Bronchial epithelial cell (primary cell): ENCODE measurements at regions not wholly inside any gene's neighbourhood (a gene's known extent, or its start where the extent isn't known, plus 50 kb on each side); places are given as distances from the start of the nearest gene placed in this dataset.

Experiments
- DNase-seq: peaks from one replicate; pipeline ENCODE4 v3.0.0-alpha.2; 2010; ENCODE audit warnings: low read depth
- FAIRE-seq: peaks from 2 replicates; lab custom pipeline; 2011; peaks lifted over from hg19 to GRCh38; lab: Jason Lieb, UNC
- H3K27me3 ChIP-seq: 2 replicates; pipeline ENCODE4 v1.5.1; 2011; ENCODE audit warnings: low read length; ENCODE audit not compliant: control insufficient read depth, insufficient read depth
- H3K36me3 ChIP-seq: 2 replicates; pipeline ENCODE4 v1.5.1; 2011; ENCODE audit warnings: low read length; ENCODE audit not compliant: control insufficient read depth, insufficient read depth
- H3K4me3 ChIP-seq: 2 replicates; pipeline ENCODE4 v1.5.1; 2011; ENCODE audit warnings: mild to moderate bottlenecking, low read depth, low read length, control low read depth
- TF ChIP-seq, protein P1 (sequence below): IDR thresholded peaks from 2 replicates; pipeline ENCODE4 v1.5.1; 2011; ENCODE audit warnings: mild to moderate bottlenecking, moderate library complexity, low read length, control low read depth, inconsistent platforms; ENCODE audit not compliant: insufficient read depth, severe bottlenecking

DNA sequence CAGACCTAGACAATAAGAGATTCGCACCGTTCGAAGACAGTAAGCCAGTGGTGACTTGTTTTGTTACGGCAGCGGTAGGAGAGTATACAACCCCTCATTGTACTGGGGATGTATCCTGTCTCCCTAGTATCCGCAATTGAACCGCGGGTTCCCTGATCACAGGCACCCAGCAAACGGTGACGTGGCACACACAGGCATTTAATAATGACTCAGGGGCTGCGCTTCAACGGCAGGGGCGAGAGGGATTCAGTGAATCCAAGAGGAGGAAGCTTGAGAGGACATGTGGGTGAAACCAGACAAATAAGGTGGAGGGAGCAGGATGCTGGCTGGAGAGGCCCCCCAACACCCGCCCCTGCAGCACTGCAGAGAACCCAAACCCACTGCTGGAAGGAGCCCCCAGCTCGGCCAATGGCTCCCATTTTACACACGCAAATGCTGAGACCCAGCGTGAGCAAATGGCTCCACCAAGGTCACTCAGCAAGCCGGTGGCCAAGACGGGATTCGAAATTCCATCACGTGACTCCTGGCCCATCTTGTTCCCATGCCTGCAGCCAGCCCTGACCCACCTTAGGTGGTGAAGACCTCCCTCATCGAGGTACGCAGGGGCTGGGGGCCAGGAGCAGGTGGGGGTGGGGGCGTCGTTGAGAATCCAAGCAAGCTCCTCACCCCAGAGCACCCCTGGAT is 149.9 kb downstream of the SYF2 start:
- DNase-seq (no peak), FAIRE-seq (peak; percentile 85)
- TF ChIP-seq, protein P1, sequence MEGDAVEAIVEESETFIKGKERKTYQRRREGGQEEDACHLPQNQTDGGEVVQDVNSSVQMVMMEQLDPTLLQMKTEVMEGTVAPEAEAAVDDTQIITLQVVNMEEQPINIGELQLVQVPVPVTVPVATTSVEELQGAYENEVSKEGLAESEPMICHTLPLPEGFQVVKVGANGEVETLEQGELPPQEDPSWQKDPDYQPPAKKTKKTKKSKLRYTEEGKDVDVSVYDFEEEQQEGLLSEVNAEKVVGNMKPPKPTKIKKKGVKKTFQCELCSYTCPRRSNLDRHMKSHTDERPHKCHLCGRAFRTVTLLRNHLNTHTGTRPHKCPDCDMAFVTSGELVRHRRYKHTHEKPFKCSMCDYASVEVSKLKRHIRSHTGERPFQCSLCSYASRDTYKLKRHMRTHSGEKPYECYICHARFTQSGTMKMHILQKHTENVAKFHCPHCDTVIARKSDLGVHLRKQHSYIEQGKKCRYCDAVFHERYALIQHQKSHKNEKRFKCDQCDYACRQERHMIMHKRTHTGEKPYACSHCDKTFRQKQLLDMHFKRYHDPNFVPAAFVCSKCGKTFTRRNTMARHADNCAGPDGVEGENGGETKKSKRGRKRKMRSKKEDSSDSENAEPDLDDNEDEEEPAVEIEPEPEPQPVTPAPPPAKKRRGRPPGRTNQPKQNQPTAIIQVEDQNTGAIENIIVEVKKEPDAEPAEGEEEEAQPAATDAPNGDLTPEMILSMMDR = no peak
- H3K4me3 ChIP-seq = no peak overlapping the region
- peaks cover 2% of the 10 kb centered on the region for H3K27me3 ChIP-seq
- H3K36me3 ChIP-seq = no peaks in the 10 kb centered on the region

DNA sequence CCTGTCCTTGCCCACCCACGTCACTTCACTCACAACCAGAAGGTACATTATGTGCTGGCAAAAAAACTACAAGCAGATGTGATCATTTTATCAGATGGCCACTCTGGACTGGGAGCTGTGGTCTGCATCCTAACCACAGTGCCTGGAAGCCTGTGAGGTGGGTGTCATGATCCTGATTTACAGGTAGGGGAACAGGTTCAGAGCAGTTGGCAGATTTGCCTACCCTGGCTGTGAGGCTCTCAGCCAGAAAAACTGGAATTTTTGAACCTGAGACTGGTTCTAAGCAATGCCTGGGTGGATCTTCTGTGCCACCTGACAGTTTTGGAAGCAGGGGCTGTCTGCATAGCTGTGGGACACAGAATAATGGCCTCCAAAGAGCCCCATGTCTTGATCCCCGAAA is 150.8 kb downstream of the SYF2 start:
- FAIRE-seq (no peak), DNase-seq (no peak)
- Histone ChIP-seq H3K4me3 (no peak overlapping the region), H3K27me3 (no peaks in the 10 kb centered on the region), H3K36me3 (no peaks in the 10 kb centered on the region)
- TF ChIP-seq, protein P1 = no peak

DNA sequence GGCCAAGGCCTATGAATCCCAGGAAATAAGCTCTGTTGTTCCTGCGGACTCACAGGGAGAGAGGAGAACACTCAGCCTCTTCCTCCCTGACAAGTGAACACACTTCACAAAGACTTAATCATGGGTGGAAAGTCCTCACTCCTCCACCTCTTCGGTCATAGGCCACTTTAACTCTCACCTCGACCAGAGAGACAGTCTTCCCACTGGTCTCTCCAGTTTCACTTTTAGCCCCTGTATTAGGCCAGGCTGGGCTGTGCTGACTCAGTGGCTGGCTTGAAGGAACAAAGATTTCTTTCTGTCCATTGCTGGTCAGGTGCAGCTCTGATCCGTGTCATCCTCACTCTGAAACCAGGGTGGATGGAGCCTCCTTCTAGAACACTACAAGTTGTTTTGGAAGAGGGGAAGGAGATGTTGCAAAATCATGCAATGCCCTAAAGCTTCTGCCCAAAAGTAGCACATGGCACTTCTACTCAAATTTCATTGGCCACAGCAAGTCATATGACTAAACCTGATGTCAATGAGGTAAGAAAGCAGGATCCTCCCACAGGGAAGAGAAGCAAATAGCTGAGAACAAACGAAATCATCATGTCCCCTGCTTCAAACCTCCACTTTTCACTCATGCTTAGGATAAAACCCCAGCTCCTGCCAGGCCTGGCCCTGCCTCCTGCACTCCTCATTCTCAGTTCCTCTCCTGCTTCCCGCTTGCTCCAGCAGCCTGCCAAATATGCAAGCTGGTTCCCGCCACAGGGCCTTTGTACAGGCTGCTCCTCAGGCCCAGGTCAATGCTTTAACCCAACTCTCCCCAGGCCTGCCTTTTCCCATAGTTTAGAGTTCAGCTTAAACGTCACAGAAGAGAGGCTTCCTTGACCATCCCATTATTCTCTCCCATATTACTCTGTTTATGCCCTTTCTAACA is 150.5 kb upstream of the RUNX3 start:
- DNase-seq = peak; percentile 18
- no peak overlapping the region for H3K4me3 ChIP-seq
- TF ChIP-seq, protein P1 = no peak
- H3K36me3 ChIP-seq = no peaks in the 10 kb centered on the region
- H3K27me3 ChIP-seq = no peaks in the 10 kb centered on the region
- FAIRE-seq = peak; percentile 28

DNA sequence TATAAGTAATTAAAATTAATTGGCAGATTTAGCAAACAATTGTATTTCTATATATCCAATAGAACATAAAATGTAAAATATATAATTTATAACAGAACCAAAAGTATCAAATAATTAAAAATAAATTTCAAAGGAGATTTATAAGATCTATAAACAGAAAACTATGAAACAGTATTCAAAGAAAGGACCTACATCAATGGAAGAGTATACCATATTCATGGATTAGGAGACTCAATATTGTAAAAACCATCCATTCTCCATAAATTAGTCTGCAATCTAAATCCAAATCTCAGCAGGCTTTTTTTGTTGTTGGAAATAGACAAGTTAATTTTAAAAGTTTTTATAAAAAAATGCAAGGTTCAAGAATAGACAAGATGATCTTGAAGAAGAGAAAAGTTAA is 149.0 kb upstream of the RUNX3 start:
- TF ChIP-seq, protein P1 = no peak
- DNase-seq (no peak), FAIRE-seq (no peak)
- no peak overlapping the region for H3K4me3 ChIP-seq
- no peaks in the 10 kb centered on the region for H3K36me3 ChIP-seq
- no peaks in the 10 kb centered on the region for H3K27me3 ChIP-seq

DNA sequence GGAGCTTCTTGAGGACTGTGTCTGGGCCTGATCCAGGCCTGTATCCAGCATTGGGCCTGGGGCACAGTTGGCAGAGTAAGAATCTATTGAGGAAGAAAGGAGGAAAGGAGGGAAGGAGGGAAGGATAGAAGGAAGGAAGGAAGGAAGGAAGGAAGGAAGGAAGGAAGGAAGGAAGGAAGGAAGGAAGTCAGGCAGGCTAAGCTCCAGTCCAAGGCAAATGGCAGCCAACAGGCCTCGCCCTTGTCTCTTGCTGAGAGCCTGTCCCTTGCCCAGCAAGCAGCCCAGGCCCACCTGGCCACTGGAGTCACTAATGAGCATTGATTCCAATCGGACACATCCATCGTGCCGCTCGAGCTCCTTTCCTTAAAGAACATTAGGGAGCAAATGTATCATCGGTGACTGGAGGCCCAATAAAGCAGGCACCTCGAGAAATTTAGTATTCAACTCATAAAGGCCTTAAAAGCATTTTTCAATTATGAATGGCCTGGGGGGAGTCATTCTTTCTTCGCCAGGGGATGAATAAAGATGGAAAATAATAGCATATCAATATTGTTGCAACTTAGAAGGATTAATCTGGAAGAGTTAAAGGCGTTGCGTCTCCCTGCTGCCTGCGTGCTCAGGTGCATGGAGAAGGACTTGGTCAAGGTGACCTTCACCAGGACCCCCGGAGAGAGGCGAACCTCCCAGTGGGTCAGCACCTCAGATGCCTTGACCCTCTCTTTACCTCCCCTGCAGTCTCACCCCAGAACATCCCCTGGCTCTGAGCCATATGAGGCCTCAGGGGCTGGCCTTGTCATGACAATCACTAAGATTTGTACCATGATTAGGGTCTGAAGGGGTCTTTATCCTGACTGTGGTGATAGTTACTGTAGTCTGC is 144.5 kb upstream of the RUNX3 start:
- TF ChIP-seq, protein P1 = no peak
- FAIRE-seq = no peak

More for the DNA sequence above, 144.5 kb upstream of the RUNX3 start:
- Histone ChIP-seq H3K36me3 (no peaks in the 10 kb centered on the region), H3K4me3 (no peak overlapping the region), H3K27me3 (no peaks in the 10 kb centered on the region)
- DNase-seq = no peak
